ENCODE measurements at regions not wholly inside any gene's neighbourhood (a gene's known extent, or its start where the extent isn't known, plus 50 kb on each side); places are given as distances from the start of the nearest gene placed in this dataset.

GRCh38 chr5:144857454-144857853 is 686.8 kb downstream of the KCTD16 start:
- Histone ChIP-seq H3K9me3 (no peaks in the 10 kb centered on the region), H3K4me3 (ENCODE audit: control insufficient read depth in 1 of 2, extremely low read depth in 1 of 2, low read length in 1 of 2) (no peak overlapping the region), H3K27ac (ENCODE audit: low read length) (no peak overlapping the region), H3K27me3 (replicated peaks in 1 of 2; ENCODE audit: control insufficient read depth in 2 of 2, extremely low read depth in 1 of 2, insufficient read depth in 2 of 2, low read length in 1 of 2) (no peaks in the 10 kb centered on the region), H3K36me3 (ENCODE audit: control insufficient read depth in 2 of 2, extremely low read depth in 1 of 2, insufficient read depth in 1 of 2, low read length in 1 of 2) (no peaks in the 10 kb centered on the region), H3K4me1 (ENCODE audit: control insufficient read depth in 1 of 2, extremely low read depth in 1 of 2, insufficient read depth in 2 of 2, low read length in 2 of 2) (no peaks in the 10 kb centered on the region)
- H3K4me3 Mint-ChIP-seq = no peak overlapping the region
- ATAC-seq (replicated peaks in 1 of 4) = no peak
- H3K27me3 Mint-ChIP-seq = no peaks in the 10 kb centered on the region
- peaks cover 7 to 15% (median 8%) of the 10 kb centered on the region in 3 donors for H3K9me3 Mint-ChIP-seq
- ChIA-PET CTCF (no interaction called here), POLR2A (interaction anchor here in 1 of 2 donors (0.6 kb wide), 1 partner anchor 51 kb away, joined by 3 read pairs; no protein-coding TSS in a partner anchor)
- no peak overlapping the region for H3K27ac Mint-ChIP-seq
- no peaks in the 10 kb centered on the region for H3K4me1 Mint-ChIP-seq
- no peak for DNase-seq
- WGBS (ENCODE audit: insufficient coverage) = no CpG with 5 or more reads among the region's 1 CpG
- no peaks in the 10 kb centered on the region for H3K36me3 Mint-ChIP-seq

- Mint-ChIP-seq H3K36me3 (no peaks in the 10 kb centered on the region), H3K4me3 (no peak overlapping the region), H3K27me3 (no peaks in the 10 kb centered on the region), H3K9me3 (peaks cover 19 to 41% (median 20%) of the 10 kb centered on the region in 3 donors), H3K27ac (no peak overlapping the region), H3K4me1 (no peaks in the 10 kb centered on the region)
- ATAC-seq (replicated peaks in 1 of 4) (no peak), DNase-seq (no peak)
- no peak overlapping the region for H3K4me3 ChIP-seq (ENCODE audit: control insufficient read depth in 1 of 2, extremely low read depth in 1 of 2, low read length in 1 of 2)
- H3K27ac ChIP-seq (ENCODE audit: low read length) = no peak overlapping the region
- ChIA-PET CTCF (no interaction called here), POLR2A (no interaction called here)
- no peaks in the 10 kb centered on the region for H3K4me1 ChIP-seq (ENCODE audit: control insufficient read depth in 1 of 2, extremely low read depth in 1 of 2, insufficient read depth in 2 of 2, low read length in 2 of 2)
- no peaks in the 10 kb centered on the region for H3K27me3 ChIP-seq (replicated peaks in 1 of 2; ENCODE audit: control insufficient read depth in 2 of 2, extremely low read depth in 1 of 2, insufficient read depth in 2 of 2, low read length in 1 of 2)
- no peaks in the 10 kb centered on the region for H3K9me3 ChIP-seq
- H3K36me3 ChIP-seq (ENCODE audit: control insufficient read depth in 2 of 2, extremely low read depth in 1 of 2, insufficient read depth in 1 of 2, low read length in 1 of 2) = no peaks in the 10 kb centered on the region
- no CpG with 5 or more reads among the region's 2 CpGs for WGBS (ENCODE audit: insufficient coverage)
These were observed 673.4 kb downstream of the KCTD16 start for GRCh38 chr5:144844086-144844485.

GRCh38 chr5:144832416-144832815 is 661.7 kb downstream of the KCTD16 start:
- H3K27me3 Mint-ChIP-seq = no peaks in the 10 kb centered on the region
- Histone ChIP-seq H3K27me3 (replicated peaks in 1 of 2; ENCODE audit: control insufficient read depth in 2 of 2, extremely low read depth in 1 of 2, insufficient read depth in 2 of 2, low read length in 1 of 2) (no peaks in the 10 kb centered on the region), H3K4me1 (ENCODE audit: control insufficient read depth in 1 of 2, extremely low read depth in 1 of 2, insufficient read depth in 2 of 2, low read length in 2 of 2) (no peaks in the 10 kb centered on the region), H3K36me3 (ENCODE audit: control insufficient read depth in 2 of 2, extremely low read depth in 1 of 2, insufficient read depth in 1 of 2, low read length in 1 of 2) (no peaks in the 10 kb centered on the region), H3K27ac (ENCODE audit: low read length) (no peak overlapping the region), H3K9me3 (no peaks in the 10 kb centered on the region), H3K4me3 (ENCODE audit: control insufficient read depth in 1 of 2, extremely low read depth in 1 of 2, low read length in 1 of 2) (no peak overlapping the region)
- H3K4me3 Mint-ChIP-seq = no peak overlapping the region
- H3K9me3 Mint-ChIP-seq = peaks cover 4 to 11% (median 8%) of the 10 kb centered on the region in 3 donors
- ChIA-PET POLR2A (no interaction called here), CTCF (no interaction called here)
- H3K36me3 Mint-ChIP-seq = no peaks in the 10 kb centered on the region
- H3K27ac Mint-ChIP-seq = no peak overlapping the region
- ATAC-seq (replicated peaks in 1 of 4) (no peak), DNase-seq (no peak)
- H3K4me1 Mint-ChIP-seq = no peaks in the 10 kb centered on the region

GRCh38 chr5:144831650-144832049 is 661.0 kb downstream of the KCTD16 start:
- no peak for DNase-seq
- CTCF ChIA-PET = no interaction called here

GRCh38 chr5:144822503-144822902 is 651.8 kb downstream of the KCTD16 start:
- Histone ChIP-seq H3K9me3 (no peaks in the 10 kb centered on the region), H3K36me3 (ENCODE audit: control insufficient read depth in 2 of 2, extremely low read depth in 1 of 2, insufficient read depth in 1 of 2, low read length in 1 of 2) (no peaks in the 10 kb centered on the region), H3K27me3 (replicated peaks in 1 of 2; ENCODE audit: control insufficient read depth in 2 of 2, extremely low read depth in 1 of 2, insufficient read depth in 2 of 2, low read length in 1 of 2) (no peaks in the 10 kb centered on the region), H3K4me1 (ENCODE audit: control insufficient read depth in 1 of 2, extremely low read depth in 1 of 2, insufficient read depth in 2 of 2, low read length in 2 of 2) (no peaks in the 10 kb centered on the region), H3K4me3 (ENCODE audit: control insufficient read depth in 1 of 2, extremely low read depth in 1 of 2, low read length in 1 of 2) (no peak overlapping the region), H3K27ac (ENCODE audit: low read length) (no peak overlapping the region)
- CTCF ChIA-PET = no interaction called here
- Mint-ChIP-seq H3K27me3 (no peaks in the 10 kb centered on the region), H3K9me3 (peaks cover 7 to 19% (median 10%) of the 10 kb centered on the region in 3 donors), H3K36me3 (no peaks in the 10 kb centered on the region), H3K27ac (no peak overlapping the region), H3K4me1 (no peaks in the 10 kb centered on the region), H3K4me3 (no peak overlapping the region)
- ATAC-seq (replicated peaks in 1 of 4) (no peak), DNase-seq (no peak)
- POLR2A ChIA-PET = no interaction called here
- WGBS (ENCODE audit: insufficient coverage) = no CpG with 5 or more reads among the region's 2 CpGs

More at GRCh38 chr5:144831650-144832049, 661.0 kb downstream of the KCTD16 start:
- no peak overlapping the region for H3K27ac Mint-ChIP-seq
- H3K27ac ChIP-seq (ENCODE audit: low read length) = no peak overlapping the region
- H3K4me1 ChIP-seq (ENCODE audit: control insufficient read depth in 1 of 2, extremely low read depth in 1 of 2, insufficient read depth in 2 of 2, low read length in 2 of 2) = no peaks in the 10 kb centered on the region
- no CpG with 5 or more reads among the region's 1 CpG for WGBS (ENCODE audit: insufficient coverage)
- POLR2A ChIA-PET = no interaction called here
- no peaks in the 10 kb centered on the region for H3K36me3 Mint-ChIP-seq
- no peak overlapping the region for H3K4me3 Mint-ChIP-seq
- H3K36me3 ChIP-seq (ENCODE audit: control insufficient read depth in 2 of 2, extremely low read depth in 1 of 2, insufficient read depth in 1 of 2, low read length in 1 of 2) = no peaks in the 10 kb centered on the region
- no peaks in the 10 kb centered on the region for H3K27me3 Mint-ChIP-seq
- no peaks in the 10 kb centered on the region for H3K9me3 ChIP-seq
- ATAC-seq (replicated peaks in 1 of 4) = no peak
- H3K9me3 Mint-ChIP-seq = peaks cover 2 to 8% (median 4%) of the 10 kb centered on the region in 3 donors
- no peaks in the 10 kb centered on the region for H3K4me1 Mint-ChIP-seq
- H3K27me3 ChIP-seq (replicated peaks in 1 of 2; ENCODE audit: control insufficient read depth in 2 of 2, extremely low read depth in 1 of 2, insufficient read depth in 2 of 2, low read length in 1 of 2) = no peaks in the 10 kb centered on the region
- no peak overlapping the region for H3K4me3 ChIP-seq (ENCODE audit: control insufficient read depth in 1 of 2, extremely low read depth in 1 of 2, low read length in 1 of 2)

- CTCF ChIA-PET = no interaction called here
- Mint-ChIP-seq H3K27ac (no peak overlapping the region), H3K4me3 (no peak overlapping the region), H3K36me3 (no peaks in the 10 kb centered on the region), H3K9me3 (peaks cover 12 to 24% (median 16%) of the 10 kb centered on the region in 3 donors), H3K4me1 (no peaks in the 10 kb centered on the region), H3K27me3 (no peaks in the 10 kb centered on the region)
- POLR2A ChIA-PET = interaction anchor here in 1 of 2 donors (0.5 kb wide), 1 partner anchor 18 kb away, joined by 3 read pairs; no protein-coding TSS in a partner anchor
- no peak for DNase-seq
- Histone ChIP-seq H3K4me1 (ENCODE audit: control insufficient read depth in 1 of 2, extremely low read depth in 1 of 2, insufficient read depth in 2 of 2, low read length in 2 of 2) (no peaks in the 10 kb centered on the region), H3K36me3 (ENCODE audit: control insufficient read depth in 2 of 2, extremely low read depth in 1 of 2, insufficient read depth in 1 of 2, low read length in 1 of 2) (no peaks in the 10 kb centered on the region), H3K27ac (ENCODE audit: low read length) (no peak overlapping the region), H3K9me3 (no peaks in the 10 kb centered on the region), H3K4me3 (ENCODE audit: control insufficient read depth in 1 of 2, extremely low read depth in 1 of 2, low read length in 1 of 2) (no peak overlapping the region), H3K27me3 (replicated peaks in 1 of 2; ENCODE audit: control insufficient read depth in 2 of 2, extremely low read depth in 1 of 2, insufficient read depth in 2 of 2, low read length in 1 of 2) (no peaks in the 10 kb centered on the region)
- no peak for ATAC-seq (replicated peaks in 1 of 4)
These were observed 649.6 kb downstream of the KCTD16 start for GRCh38 chr5:144820278-144820677.

GRCh38 chr5:144815131-144815530 is 644.5 kb downstream of the KCTD16 start:
- H3K36me3 ChIP-seq (ENCODE audit: control insufficient read depth in 2 of 2, extremely low read depth in 1 of 2, insufficient read depth in 1 of 2, low read length in 1 of 2) = no peaks in the 10 kb centered on the region
- Mint-ChIP-seq H3K4me3 (no peak overlapping the region), H3K9me3 (peaks cover 8 to 19% (median 17%) of the 10 kb centered on the region in 3 donors), H3K36me3 (no peaks in the 10 kb centered on the region), H3K4me1 (no peaks in the 10 kb centered on the region), H3K27ac (no peak overlapping the region), H3K27me3 (no peaks in the 10 kb centered on the region)
- H3K4me1 ChIP-seq (ENCODE audit: control insufficient read depth in 1 of 2, extremely low read depth in 1 of 2, insufficient read depth in 2 of 2, low read length in 2 of 2) = no peaks in the 10 kb centered on the region
- CTCF ChIA-PET = no interaction called here
- no peaks in the 10 kb centered on the region for H3K9me3 ChIP-seq
- no CpG with 5 or more reads among the region's 2 CpGs for WGBS (ENCODE audit: insufficient coverage)
- no peaks in the 10 kb centered on the region for H3K27me3 ChIP-seq (replicated peaks in 1 of 2; ENCODE audit: control insufficient read depth in 2 of 2, extremely low read depth in 1 of 2, insufficient read depth in 2 of 2, low read length in 1 of 2)
- DNase-seq (no peak), ATAC-seq (replicated peaks in 1 of 4) (no peak)
- no peak overlapping the region for H3K27ac ChIP-seq (ENCODE audit: low read length)
- no peak overlapping the region for H3K4me3 ChIP-seq (ENCODE audit: control insufficient read depth in 1 of 2, extremely low read depth in 1 of 2, low read length in 1 of 2)
- POLR2A ChIA-PET = no interaction called here
